ENCODE measurements at regions not wholly inside any gene's neighbourhood (a gene's known extent, or its start where the extent isn't known, plus 50 kb on each side); places are given as distances from the start of the nearest gene placed in this dataset.
A peak's percentile ranks its signal among the peaks of the same experiment; 100 is the strongest.

- no peak for DNase-seq (ENCODE audit: extremely low spot score, unreplicated experiment)
- TF ChIP-seq CTCF (conservative IDR thresholded peaks at IDR 0.05), result no peak
- Mint-ChIP-seq H3K36me3 (no peaks in the 10 kb centered on the region), H3K9me3 (no peaks in the 10 kb centered on the region), H3K4me1 (ENCODE audit: unreplicated experiment) (peaks cover 13% of the 10 kb centered on the region), H3K27me3 (no peaks in the 10 kb centered on the region), H3K27ac (no peak overlapping the region), H3K4me3 (no peak overlapping the region)
Measured at GRCh38 chr15:47985568-47985967, 135.2 kb upstream of the SLC24A5 start.

- H3K4me1 Mint-ChIP-seq (ENCODE audit: unreplicated experiment), result peaks cover 13% of the 10 kb centered on the region
- H3K9me3 Mint-ChIP-seq, result no peaks in the 10 kb centered on the region
- H3K27me3 Mint-ChIP-seq, result no peaks in the 10 kb centered on the region
- H3K36me3 Mint-ChIP-seq, result no peaks in the 10 kb centered on the region
- H3K4me3 Mint-ChIP-seq, result no peak overlapping the region
- H3K27ac Mint-ChIP-seq, result no peak overlapping the region
- DNase-seq (ENCODE audit: extremely low spot score, unreplicated experiment), result no peak
- TF ChIP-seq CTCF (conservative IDR thresholded peaks at IDR 0.05), result no peak
Measured at GRCh38 chr15:47987461-47987860, 133.3 kb upstream of the SLC24A5 start.

GRCh38 chr15:47987908-47988532, 132.8 kb upstream of the SLC24A5 start:
- no peaks in the 10 kb centered on the region for H3K36me3 Mint-ChIP-seq
- no peaks in the 10 kb centered on the region for H3K9me3 Mint-ChIP-seq
- peak; percentile 92 for TF ChIP-seq CTCF (conservative IDR thresholded peaks at IDR 0.05)
- no peaks in the 10 kb centered on the region for H3K27me3 Mint-ChIP-seq
- peaks cover 13% of the 10 kb centered on the region for H3K4me1 Mint-ChIP-seq (ENCODE audit: unreplicated experiment)
- DNase-seq (ENCODE audit: extremely low spot score, unreplicated experiment), result no peak
- H3K4me3 Mint-ChIP-seq, result no peak overlapping the region
- H3K27ac Mint-ChIP-seq, result no peak overlapping the region

DNA sequence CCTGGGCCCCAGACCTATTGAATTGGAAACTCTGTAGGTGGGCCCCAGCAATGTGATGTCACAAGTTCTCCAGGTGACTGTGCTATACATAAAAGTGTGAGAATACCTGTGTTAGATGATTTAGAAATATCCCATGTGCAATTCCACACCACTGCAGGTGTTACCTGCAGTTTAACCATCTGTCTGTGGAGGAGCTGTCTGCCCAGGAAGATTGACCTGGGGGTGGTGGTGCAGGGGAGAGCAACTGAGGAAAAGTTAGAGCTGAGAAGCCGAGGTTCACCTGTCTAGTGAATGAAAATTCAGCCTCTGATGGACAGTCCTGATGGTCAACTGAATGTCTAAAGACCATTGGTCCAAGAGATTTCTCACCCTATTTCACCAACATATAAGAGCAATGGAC, 132.2 kb upstream of the SLC24A5 start:
- no peak overlapping the region for H3K4me3 Mint-ChIP-seq
- no peaks in the 10 kb centered on the region for H3K27me3 Mint-ChIP-seq
- H3K27ac Mint-ChIP-seq, result no peak overlapping the region
- no peak for TF ChIP-seq CTCF (conservative IDR thresholded peaks at IDR 0.05)
- peaks cover 13% of the 10 kb centered on the region for H3K4me1 Mint-ChIP-seq (ENCODE audit: unreplicated experiment)
- H3K36me3 Mint-ChIP-seq, result no peaks in the 10 kb centered on the region
- no peak for DNase-seq (ENCODE audit: extremely low spot score, unreplicated experiment)
- no peaks in the 10 kb centered on the region for H3K9me3 Mint-ChIP-seq

DNA sequence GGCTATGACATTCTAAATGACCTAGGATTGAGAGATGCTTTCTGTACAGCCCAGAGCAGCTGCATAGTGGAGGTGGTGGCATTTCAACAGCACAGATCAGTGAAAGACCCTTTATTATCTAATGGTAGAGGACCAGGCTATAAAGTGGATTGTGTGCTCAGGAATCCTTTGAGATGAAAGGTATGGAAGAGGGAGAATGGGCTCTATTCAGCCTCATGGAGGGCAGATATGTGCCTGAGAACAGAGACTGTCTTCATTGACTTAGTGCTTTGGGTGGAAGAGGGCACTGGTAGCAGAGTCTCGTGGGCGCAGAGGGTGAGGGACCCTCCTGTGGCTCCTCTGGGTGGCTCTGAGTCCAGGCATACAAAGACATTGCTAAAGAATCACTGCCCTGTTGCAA, 130.0 kb upstream of the SLC24A5 start:
- no peaks in the 10 kb centered on the region for H3K9me3 Mint-ChIP-seq
- H3K27ac Mint-ChIP-seq, result no peak overlapping the region
- H3K27me3 Mint-ChIP-seq, result peaks cover 3% of the 10 kb centered on the region
- no peak overlapping the region for H3K4me3 Mint-ChIP-seq
- H3K4me1 Mint-ChIP-seq (ENCODE audit: unreplicated experiment), result peaks cover 13% of the 10 kb centered on the region
- no peaks in the 10 kb centered on the region for H3K36me3 Mint-ChIP-seq
- no peak for DNase-seq (ENCODE audit: extremely low spot score, unreplicated experiment)
- TF ChIP-seq CTCF (conservative IDR thresholded peaks at IDR 0.05), result no peak

GRCh38 chr15:47991357-47991756, 129.4 kb upstream of the SLC24A5 start:
- no peaks in the 10 kb centered on the region for H3K36me3 Mint-ChIP-seq
- H3K27ac Mint-ChIP-seq, result no peak overlapping the region
- no peak for DNase-seq (ENCODE audit: extremely low spot score, unreplicated experiment)
- H3K4me3 Mint-ChIP-seq, result no peak overlapping the region
- no peaks in the 10 kb centered on the region for H3K9me3 Mint-ChIP-seq
- TF ChIP-seq CTCF (conservative IDR thresholded peaks at IDR 0.05), result no peak
- peaks cover 3% of the 10 kb centered on the region for H3K27me3 Mint-ChIP-seq
- peaks cover 13% of the 10 kb centered on the region for H3K4me1 Mint-ChIP-seq (ENCODE audit: unreplicated experiment)

Measured in type B pancreatic cell (in vitro differentiated cells).